B cell (primary cell): ENCODE measurements at regions not wholly inside any gene's neighbourhood (a gene's known extent, or its start where the extent isn't known, plus 50 kb on each side); places are given as distances from the start of the nearest gene placed in this dataset.

Experiments
- ATAC-seq: fragments of 200-7000 bp; cut with Tn5 transposase; one replicate; pipeline ENCODE4 v1.10.0; 2021; ENCODE audit warnings: low read depth, mild to moderate bottlenecking, moderate number of reproducible peaks, moderate library complexity
- CTCF ChIA-PET: fragments of 350-600 bp; sonication (Branson Sonifier 250); formaldehyde crosslinking; loops from one replicate; lab custom pipeline; 2021; ENCODE audit warnings: antibody characterized with exemption, inconsistent platforms; lab: Charles Lee
- POLR2A ChIA-PET: fragments of 350-600 bp; sonication (Branson Sonifier 250); formaldehyde crosslinking; loops from one replicate; lab custom pipeline; 2021; ENCODE audit warnings: antibody characterized with exemption; lab: Charles Lee
- DNase-seq: peaks from one replicate; pipeline ENCODE4 v3.0.0; 2013
- H2AFZ ChIP-seq: 2 replicates; pipeline ENCODE4 v1.6.1; 2012; ENCODE audit warnings: mild to moderate bottlenecking, low read depth, low read length; ENCODE audit not compliant: insufficient read depth, poor library complexity, severe bottlenecking
- H3K27ac ChIP-seq, 2 donors: 1 replicate in 1 of 2; 2 replicates in 1 of 2; pipeline ENCODE4 v1.5.1; 2012 to 2013; ENCODE audit warnings: low read length in 2 of 2, mild to moderate bottlenecking in 2 of 2, moderate library complexity in 1 of 2
- H3K27me3 ChIP-seq, 4 experiments: fragments of 200-600 bp in 1 of 4; sonication (generic) in 1 of 4; replicated peaks in 1 of 4; 1 replicate in 2 of 4; 2 replicates in 2 of 4; pipeline versions ENCODE4 v1.6.1 to v1.7.0; 2013 to 2016; ENCODE audit warnings: low read length in 3 of 4, mild to moderate bottlenecking in 2 of 4, mixed read lengths in 1 of 4, moderate library complexity in 1 of 4; ENCODE audit not compliant: insufficient read depth in 4 of 4, control insufficient read depth in 3 of 4; ENCODE audit errors: control extremely low read depth in 1 of 4
- H3K36me3 ChIP-seq, 2 experiments: replicated peaks in 1 of 2; 1 replicate in 1 of 2; 2 replicates in 1 of 2; pipeline versions ENCODE4 v1.6.1 to v1.7.1; 2013; ENCODE audit warnings: low read length in 1 of 2; ENCODE audit not compliant: insufficient read depth in 2 of 2, control insufficient read depth in 1 of 2; ENCODE audit errors: control extremely low read depth in 1 of 2, extremely low read depth in 1 of 2
- H3K4me1 ChIP-seq, 2 donors: fragments of 200-600 bp in 1 of 2; sonication (generic) in 1 of 2; 1 replicate in 1 of 2; 2 replicates in 1 of 2; pipeline versions ENCODE4 v1.5.1 to v1.6.1; 2013 to 2017; ENCODE audit warnings: low read length in 2 of 2; ENCODE audit not compliant: control insufficient read depth in 2 of 2, insufficient read depth in 2 of 2
- H3K4me2 ChIP-seq: replicated peaks from 2 replicates; pipeline ENCODE3; 2012; ENCODE audit warnings: mild to moderate bottlenecking, low read depth, low read length; ENCODE audit not compliant: poor library complexity, severe bottlenecking
- H3K4me3 ChIP-seq, 5 experiments: fragments of 200-600 bp in 1 of 5; sonication (generic) in 1 of 5; 1 replicate in 3 of 5; 2 replicates in 2 of 5; pipeline versions ENCODE4 v1.5.1 to v1.7.0; 2011 to 2016; ENCODE audit warnings: low read length in 4 of 5, mild to moderate bottlenecking in 4 of 5, low read depth in 2 of 5, control low read depth in 1 of 5, moderate library complexity in 1 of 5; ENCODE audit not compliant: insufficient read depth in 1 of 5; ENCODE audit errors: control extremely low read depth in 1 of 5, extremely low read depth in 1 of 5
- H3K79me2 ChIP-seq: fragments of 200-600 bp; sonication (generic); one replicate; pipeline ENCODE4 v1.6.0; 2016; ENCODE audit warnings: low read length; ENCODE audit not compliant: control insufficient read depth, insufficient read depth
- H3K9ac ChIP-seq: fragments of 200-600 bp; sonication (generic); 2 replicates; pipeline ENCODE4 v1.6.1; 2017; ENCODE audit warnings: mild to moderate bottlenecking, low read length, moderate library complexity
- H3K9me3 ChIP-seq, 3 donors: one replicate each; pipeline versions ENCODE4 v1.6.1 to v1.7.1; 2013; ENCODE audit warnings: low read length in 2 of 3; ENCODE audit not compliant: control insufficient read depth in 2 of 3, insufficient read depth in 1 of 3; ENCODE audit errors: control extremely low read depth in 1 of 3
- H4K20me1 ChIP-seq: 2 replicates; pipeline ENCODE4 v1.6.0; 2012; ENCODE audit warnings: mild to moderate bottlenecking, low read length; ENCODE audit not compliant: insufficient read depth, control insufficient read depth, poor library complexity, severe bottlenecking
- H3K27ac Mint-ChIP-seq: one replicate; pipeline ENCODE4 v1.8.0; 2021; ENCODE audit warnings: mixed read lengths
- H3K27me3 Mint-ChIP-seq: one replicate; pipeline ENCODE4 v1.8.0; 2021; ENCODE audit warnings: mixed read lengths
- H3K4me1 Mint-ChIP-seq: one replicate; pipeline ENCODE4 v1.8.0; 2021; ENCODE audit warnings: mixed read lengths
- H3K4me3 Mint-ChIP-seq: one replicate; pipeline ENCODE4 v1.8.0; 2021; ENCODE audit warnings: mixed read lengths
- H3K9me3 Mint-ChIP-seq: one replicate; pipeline ENCODE4 v1.8.0; 2022; ENCODE audit warnings: mixed read lengths; ENCODE audit not compliant: insufficient read depth
- EZH2 ChIP-seq: IDR thresholded peaks from 2 replicates; pipeline ENCODE4 v1.6.1; 2012; ENCODE audit warnings: borderline replicate concordance, low read depth, mild to moderate bottlenecking, moderate library complexity, low read length; ENCODE audit not compliant: insufficient read depth, poor library complexity, severe bottlenecking
- WGBS: methylation state at CpG from one replicate; pipeline ENCODE4 v1.1.5; 2013; ENCODE audit warnings: missing lambda C conversion rate; ENCODE audit not compliant: insufficient coverage; 5-methylcytosine and 5-hydroxymethylcytosine counted together
- intact Hi-C: fragments of 100-400 bp; cut with micrococcal nuclease; formaldehyde crosslinking; loops from one replicate; pipeline ENCODE4 v1.10.0; 2022
- TF ChIP-seq, protein P1 (sequence below): fragments of 200-600 bp; IDR thresholded peaks from one replicate; pipeline ENCODE4 v1.8.0; 2022; ENCODE audit warnings: antibody characterized with exemption, mild to moderate bottlenecking

DNA sequence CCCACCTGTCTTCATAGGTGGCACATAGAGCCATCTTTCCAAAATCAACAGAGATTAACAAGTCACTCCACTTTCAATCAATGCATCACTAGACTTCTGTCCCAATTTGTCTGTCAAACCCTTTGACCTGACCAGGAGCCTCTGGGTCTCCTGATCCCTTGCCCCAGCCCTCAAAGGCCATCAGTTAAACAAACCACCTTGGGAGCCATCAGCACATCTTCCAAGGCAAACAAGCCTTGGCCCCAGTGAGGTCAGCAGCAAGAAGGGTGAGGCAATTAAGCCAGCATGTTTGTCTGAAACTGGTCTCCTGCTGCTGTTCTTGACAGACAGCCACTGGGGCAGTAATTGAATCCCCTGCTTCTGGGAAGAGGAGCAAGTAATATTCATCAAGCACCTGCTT is 742.8 kb upstream of the TBX3 start:
- CTCF ChIA-PET = no interaction called here
- H3K4me3 Mint-ChIP-seq = no peak overlapping the region

DNA sequence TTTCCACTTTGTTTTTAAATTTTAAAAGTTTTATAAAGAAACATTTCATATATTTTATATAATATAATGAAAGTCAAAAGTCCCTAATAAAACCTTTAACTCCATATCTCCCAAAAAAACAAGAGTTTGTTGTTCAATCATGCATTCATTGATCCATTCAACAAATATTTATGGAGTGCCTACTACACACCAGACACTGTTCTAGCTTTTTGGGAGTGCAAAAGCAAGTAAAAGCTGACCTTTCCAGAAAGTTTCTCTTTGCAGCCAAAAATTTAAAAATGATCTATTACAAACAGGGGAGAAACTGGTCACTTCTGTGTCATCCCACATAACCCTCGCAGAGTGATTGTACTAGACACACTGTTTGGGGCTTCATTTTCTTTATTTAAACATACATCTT is 740.0 kb upstream of the TBX3 start:
- ChIA-PET CTCF (no interaction called here), POLR2A (no interaction called here)
- no peak for ATAC-seq
- no peaks in the 10 kb centered on the region for H3K36me3 ChIP-seq
- H4K20me1 ChIP-seq = no peaks in the 10 kb centered on the region
- no peak for TF ChIP-seq EZH2
- TF ChIP-seq, protein P1, sequence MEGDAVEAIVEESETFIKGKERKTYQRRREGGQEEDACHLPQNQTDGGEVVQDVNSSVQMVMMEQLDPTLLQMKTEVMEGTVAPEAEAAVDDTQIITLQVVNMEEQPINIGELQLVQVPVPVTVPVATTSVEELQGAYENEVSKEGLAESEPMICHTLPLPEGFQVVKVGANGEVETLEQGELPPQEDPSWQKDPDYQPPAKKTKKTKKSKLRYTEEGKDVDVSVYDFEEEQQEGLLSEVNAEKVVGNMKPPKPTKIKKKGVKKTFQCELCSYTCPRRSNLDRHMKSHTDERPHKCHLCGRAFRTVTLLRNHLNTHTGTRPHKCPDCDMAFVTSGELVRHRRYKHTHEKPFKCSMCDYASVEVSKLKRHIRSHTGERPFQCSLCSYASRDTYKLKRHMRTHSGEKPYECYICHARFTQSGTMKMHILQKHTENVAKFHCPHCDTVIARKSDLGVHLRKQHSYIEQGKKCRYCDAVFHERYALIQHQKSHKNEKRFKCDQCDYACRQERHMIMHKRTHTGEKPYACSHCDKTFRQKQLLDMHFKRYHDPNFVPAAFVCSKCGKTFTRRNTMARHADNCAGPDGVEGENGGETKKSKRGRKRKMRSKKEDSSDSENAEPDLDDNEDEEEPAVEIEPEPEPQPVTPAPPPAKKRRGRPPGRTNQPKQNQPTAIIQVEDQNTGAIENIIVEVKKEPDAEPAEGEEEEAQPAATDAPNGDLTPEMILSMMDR = no peak
- no peak overlapping the region for H3K4me3 ChIP-seq
- no peak for DNase-seq
- Mint-ChIP-seq H3K4me3 (no peak overlapping the region), H3K4me1 (no peaks in the 10 kb centered on the region), H3K27me3 (no peaks in the 10 kb centered on the region), H3K9me3 (peaks cover 4% of the 10 kb centered on the region), H3K27ac (no peak overlapping the region)
- no peaks in the 10 kb centered on the region for H3K79me2 ChIP-seq
- no peaks in the 10 kb centered on the region for H3K4me1 ChIP-seq
- H3K9ac ChIP-seq = no peak overlapping the region
- H2AFZ ChIP-seq = no peak overlapping the region
- H3K27me3 ChIP-seq = no peaks in the 10 kb centered on the region
- no peak overlapping the region for H3K27ac ChIP-seq
- intact Hi-C loops = no loop called here
- no peak overlapping the region for H3K4me2 ChIP-seq
- no peaks in the 10 kb centered on the region for H3K9me3 ChIP-seq
- WGBS = 100% methylated on average over 1 of the region's 1 CpG

More for the DNA sequence above, 742.8 kb upstream of the TBX3 start:
- no peaks in the 10 kb centered on the region for H3K36me3 ChIP-seq
- ATAC-seq (no peak), DNase-seq (no peak)
- Mint-ChIP-seq H3K27me3 (no peaks in the 10 kb centered on the region), H3K9me3 (peaks cover 5% of the 10 kb centered on the region), H3K27ac (no peak overlapping the region), H3K4me1 (no peaks in the 10 kb centered on the region)
- no peaks in the 10 kb centered on the region for H3K4me1 ChIP-seq
- H3K79me2 ChIP-seq = no peaks in the 10 kb centered on the region
- intact Hi-C loops = no loop called here
- POLR2A ChIA-PET = no interaction called here
- TF ChIP-seq EZH2 = no peak
- TF ChIP-seq, protein P1 = no peak
- no peaks in the 10 kb centered on the region for H3K9me3 ChIP-seq
- no peaks in the 10 kb centered on the region for H4K20me1 ChIP-seq
- no peak overlapping the region for H3K27ac ChIP-seq
- no peak overlapping the region for H2AFZ ChIP-seq
- H3K27me3 ChIP-seq = no peaks in the 10 kb centered on the region
- no peak overlapping the region for H3K4me2 ChIP-seq
- H3K9ac ChIP-seq = no peak overlapping the region
- no peak overlapping the region for H3K4me3 ChIP-seq
